GM21367 (cell line): ENCODE measurements at regions not wholly inside any gene's neighbourhood (a gene's known extent, or its start where the extent isn't known, plus 50 kb on each side); places are given as distances from the start of the nearest gene placed in this dataset.

Experiments
- ATAC-seq: cut with Tn5 transposase; IDR thresholded peaks from one replicate; pipeline ENCODE4 v1.9.1; 2021; ENCODE audit not compliant: unreplicated experiment

DNA sequence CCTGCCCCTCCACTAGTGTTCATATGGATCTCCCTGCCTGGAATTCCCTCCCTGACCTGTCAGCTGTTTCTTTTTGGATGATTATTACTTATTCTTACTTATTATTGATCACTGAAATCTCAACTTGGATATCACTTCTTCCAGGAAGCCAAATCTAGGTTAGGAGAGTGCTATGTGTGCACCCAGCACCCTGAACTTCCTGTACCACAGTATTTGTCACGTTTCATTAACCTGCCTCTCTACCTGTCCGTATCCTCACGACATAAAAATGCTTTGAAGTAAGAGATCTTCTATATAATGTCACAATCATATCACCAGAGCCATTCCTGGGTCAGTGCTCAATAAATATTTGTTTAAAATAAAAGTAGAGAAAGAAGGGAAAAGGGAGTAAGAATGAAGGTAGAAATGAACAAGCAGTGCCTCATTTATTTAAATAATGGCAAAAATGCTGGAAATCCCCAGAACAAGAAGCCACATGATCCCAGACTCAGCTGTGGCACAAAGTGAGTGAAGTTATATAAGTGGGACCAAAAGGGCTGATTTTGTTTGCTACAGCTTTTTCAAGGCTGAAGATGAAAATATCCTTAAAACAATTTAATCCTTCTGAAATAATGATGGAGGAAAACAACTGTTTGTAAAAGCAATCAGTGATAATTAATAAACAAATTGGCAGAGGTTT, 88.0 kb upstream of the MANEA start:
- no peak for ATAC-seq

DNA sequence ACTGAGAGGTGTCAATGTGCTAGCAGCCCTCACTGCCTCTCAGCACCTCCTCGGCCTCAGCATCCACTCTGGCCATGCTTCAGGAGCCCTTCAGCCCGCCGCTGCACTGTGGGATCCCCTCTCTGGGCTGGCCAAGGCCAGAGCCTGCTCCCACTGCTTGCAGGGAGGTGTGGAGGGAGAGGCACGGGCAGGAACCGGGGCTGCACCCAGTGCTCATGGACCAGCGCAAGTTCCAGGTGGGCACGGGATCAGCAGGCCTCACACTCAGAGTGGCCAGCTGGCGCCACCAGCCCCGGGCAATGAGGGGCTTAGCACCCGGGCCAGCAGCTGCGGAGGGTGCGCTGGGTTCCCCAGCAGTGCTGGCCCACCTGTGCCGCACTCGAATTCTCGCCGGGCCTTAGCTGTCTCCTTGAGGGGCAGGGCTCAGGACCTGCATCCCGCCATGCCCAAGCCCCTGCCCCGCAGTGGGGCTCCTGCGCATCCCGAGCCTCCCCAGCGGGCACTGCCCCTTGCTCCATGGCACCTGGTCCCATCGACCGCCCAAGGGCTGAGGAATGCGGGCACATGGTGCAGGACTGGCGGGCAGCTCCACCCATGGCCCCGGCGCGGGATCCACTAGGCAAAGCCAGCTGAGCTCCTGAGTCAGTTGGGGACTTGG, 80.4 kb upstream of the MANEA start:
- ATAC-seq: no peak

DNA sequence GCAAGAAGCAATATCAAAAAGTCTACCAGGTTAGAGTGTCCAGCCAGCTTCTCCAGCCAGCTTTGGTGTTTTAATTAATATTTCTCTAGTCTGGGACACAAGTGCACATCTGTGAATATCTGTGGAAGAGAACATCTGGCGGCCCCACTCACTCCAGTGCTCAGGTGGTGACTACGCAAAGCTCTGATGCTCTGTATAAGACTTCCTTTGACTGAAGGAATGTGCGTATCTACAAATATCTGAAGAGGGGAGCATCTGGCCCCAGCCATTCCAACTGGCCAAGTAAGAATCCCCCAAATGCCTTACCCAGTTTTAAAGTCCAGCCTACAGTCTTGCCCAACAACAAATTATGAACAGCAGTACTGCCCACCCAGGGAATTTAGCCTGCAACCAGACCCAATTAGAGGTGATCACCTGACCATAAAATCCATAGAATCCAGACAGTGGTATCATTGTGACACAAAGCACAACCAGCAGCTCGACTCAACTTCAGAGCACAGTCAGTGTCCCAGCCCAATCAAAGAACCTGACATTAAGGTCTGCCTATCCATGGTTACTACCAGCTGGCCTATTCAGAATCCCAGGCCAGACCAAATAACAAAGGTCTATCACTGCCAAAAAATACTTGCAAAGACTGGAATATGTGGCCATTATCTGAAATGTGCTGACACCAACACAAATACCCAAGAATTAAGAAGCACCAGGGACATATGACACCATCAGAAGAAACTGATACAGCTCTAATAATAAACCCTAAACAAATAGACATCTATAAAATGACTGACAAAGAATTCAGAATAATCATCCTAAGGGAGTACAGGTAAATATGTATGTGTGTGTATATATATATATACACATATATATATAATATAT, 76.1 kb upstream of the MANEA start:
- no peak for ATAC-seq

DNA sequence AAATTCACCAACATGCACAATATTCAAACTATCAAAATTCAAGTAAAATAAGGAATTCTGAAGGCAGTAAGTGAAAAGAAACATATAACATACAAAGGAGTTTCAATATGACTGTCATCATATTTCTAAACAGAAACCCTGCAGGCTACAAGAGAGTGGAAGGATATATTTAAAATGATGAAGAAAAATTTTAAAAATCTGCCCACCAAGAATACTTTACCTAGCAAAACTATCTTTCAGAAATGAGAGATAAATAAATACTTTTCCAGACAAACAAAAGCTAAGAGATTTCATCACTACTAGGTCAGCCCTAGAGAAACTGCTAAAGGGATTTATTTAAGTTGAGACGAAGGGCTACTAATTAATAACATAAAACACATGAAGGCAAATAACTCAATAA, 73.8 kb upstream of the MANEA start:
- no peak for ATAC-seq

DNA sequence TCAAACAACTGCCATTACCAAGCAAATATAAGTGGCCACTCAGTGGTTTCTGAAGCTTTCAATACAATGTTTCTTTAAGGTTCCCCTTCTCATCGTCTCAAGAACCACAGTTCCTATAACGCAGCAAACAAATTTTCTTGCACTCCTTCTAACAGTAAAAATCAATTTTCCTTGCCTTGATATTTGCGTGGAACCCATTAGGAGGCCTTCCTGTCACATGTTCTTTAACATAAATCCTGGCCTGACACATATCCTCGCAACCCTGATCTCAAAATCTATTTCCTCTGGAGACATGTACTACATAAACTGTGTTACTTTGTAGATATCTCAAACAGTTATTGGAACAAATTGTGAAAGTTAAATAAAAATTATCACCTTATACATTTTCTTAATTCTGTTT, 65.9 kb upstream of the MANEA start:
- ATAC-seq: no peak

DNA sequence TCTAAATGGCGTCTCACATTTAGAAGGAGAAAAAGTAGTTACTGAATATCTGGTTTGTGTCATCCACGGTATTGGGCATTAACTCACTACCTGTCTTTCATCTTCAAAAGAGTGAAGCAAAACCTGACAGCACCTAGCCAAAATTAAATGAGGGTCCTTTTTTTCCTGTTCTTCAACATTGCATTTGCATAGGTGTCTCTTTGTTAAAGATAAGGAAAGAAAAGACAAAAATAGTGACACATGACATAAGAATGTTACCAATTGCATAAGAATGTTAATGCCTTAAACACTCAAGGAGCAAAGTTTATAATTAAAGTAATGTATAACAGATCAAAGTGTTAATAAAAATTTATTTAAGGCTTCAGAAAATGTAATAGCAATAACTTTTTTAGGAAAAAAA, 61.4 kb upstream of the MANEA start:
- no peak for ATAC-seq

DNA sequence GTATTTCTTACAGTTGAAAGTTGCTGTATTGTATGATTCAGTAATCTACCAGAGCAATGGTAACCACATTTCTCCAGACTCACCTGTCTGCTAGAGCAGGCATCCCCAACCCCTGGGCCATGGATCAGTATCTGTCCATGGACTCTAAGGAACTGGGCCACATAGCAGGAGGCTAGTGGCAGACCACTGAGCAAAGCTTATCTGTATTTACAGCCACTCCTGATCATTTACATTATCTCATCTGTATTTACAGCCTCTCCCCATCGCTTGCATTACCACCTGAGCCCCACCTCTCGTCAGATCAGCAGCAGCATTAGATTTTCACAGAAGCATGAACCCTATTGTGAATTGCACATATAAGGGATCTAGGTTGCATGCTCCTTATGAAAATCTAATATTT, 60.3 kb upstream of the MANEA start:
- ATAC-seq: no peak

DNA sequence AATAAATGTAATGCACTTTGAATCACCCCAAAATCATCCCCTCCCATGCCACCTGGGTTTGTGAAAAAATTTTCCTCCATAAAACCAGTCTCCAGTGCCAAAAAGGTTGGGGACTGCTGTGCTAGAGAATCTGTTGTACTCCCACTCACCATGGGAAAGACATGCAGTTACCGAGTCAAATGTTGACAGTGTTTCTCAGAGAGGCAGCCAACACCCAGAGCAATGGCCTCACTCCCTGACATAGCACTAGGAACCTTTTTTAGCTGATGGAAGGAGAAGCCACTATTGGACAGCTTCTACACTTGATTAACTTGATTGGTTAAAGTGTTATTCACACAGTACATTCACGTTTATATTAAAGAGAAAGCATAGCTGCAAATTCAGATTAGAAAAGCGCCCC, 59.8 kb upstream of the MANEA start:
- ATAC-seq: no peak

DNA sequence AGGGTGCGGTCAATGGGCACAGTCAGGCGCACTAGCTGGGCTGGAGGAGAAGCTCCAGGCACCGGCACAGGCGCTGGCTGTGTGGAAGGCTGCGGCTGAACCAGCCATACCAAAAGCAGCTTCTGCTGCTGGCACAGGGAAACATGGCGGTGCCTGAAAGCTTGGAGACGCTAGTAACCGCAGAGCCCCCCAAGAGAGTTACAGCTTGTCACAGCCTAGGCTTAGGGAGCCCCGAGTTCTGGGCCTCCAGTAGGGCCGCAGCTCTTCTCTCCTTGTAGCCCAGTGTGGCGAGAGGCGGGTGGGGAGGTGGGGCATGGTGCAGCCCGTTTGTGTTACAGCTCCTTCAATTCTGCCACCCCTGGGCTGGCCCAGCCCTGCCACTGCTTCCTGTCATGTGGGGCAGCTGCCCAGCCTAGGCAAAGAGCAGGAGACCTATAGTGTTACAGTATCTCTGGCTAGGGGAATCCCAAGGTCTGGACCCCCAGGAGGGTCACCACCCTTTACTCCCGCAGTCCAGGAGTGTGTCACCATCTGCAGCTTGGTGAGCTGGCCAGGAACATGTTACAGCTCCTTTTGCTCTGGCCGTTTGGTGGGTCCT, 58.6 kb upstream of the MANEA start:
- ATAC-seq: no peak

DNA sequence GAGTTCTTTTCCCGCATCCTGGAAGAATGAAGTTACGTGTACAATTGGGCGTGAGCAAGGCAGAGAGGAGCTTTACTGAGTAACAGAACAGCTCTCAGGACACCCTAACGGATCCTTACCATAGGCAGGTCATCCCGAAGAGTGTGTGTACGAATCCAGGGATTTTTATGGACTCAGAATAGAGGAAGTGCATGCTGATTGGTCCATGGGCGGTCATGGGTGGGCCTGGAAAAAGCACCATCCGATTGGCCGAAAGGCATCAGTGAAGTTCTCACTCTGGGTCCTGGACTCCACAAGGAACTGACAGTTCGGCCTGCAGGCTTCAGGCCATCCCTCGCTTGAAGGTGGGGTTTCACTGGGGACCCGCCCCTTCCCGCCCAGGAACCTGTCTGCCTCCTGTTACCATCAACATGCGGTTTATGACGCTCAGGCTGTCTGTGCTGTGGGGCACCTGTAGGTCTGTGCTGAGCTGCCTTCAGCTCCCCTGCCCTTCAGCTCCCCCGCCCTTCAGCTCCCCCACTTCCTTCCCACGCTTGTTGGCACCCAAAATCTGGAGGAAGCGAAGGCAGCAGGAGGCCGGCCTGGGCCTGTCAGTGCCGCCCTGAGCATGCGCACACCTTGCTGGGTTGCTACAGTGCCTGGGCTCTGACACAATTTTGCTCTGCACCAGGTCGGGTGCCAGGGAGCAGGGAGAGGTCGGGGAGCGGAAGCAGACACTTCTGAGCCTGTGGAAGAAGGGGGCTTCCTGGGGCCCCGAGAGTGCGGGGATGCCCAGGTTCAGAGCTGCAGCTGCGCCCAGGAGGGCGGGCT, 57.9 kb upstream of the MANEA start:
- ATAC-seq: no peak

DNA sequence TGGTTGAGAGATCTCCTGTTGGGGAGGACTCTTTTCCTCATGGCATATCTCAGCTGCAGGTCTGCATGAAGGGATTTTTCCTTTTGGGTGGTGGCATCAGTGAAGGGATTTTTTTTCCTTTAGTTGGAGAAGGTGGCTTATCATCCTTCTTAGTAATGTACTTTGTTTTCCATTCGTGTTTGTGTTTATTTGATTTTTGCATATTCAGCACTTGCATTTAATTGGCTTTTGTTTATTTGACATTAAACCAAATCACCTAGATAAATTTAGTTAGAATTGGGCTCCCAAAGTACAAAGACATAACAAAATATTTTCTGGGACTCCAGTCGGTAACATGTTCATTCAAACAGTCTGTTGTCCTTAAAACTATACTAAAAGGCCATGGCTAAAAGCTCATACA, 56.2 kb upstream of the MANEA start:
- ATAC-seq: no peak
